ENCODE measurements at regions not wholly inside any gene's neighbourhood (a gene's known extent, or its start where the extent isn't known, plus 50 kb on each side); places are given as distances from the start of the nearest gene placed in this dataset.

DNA sequence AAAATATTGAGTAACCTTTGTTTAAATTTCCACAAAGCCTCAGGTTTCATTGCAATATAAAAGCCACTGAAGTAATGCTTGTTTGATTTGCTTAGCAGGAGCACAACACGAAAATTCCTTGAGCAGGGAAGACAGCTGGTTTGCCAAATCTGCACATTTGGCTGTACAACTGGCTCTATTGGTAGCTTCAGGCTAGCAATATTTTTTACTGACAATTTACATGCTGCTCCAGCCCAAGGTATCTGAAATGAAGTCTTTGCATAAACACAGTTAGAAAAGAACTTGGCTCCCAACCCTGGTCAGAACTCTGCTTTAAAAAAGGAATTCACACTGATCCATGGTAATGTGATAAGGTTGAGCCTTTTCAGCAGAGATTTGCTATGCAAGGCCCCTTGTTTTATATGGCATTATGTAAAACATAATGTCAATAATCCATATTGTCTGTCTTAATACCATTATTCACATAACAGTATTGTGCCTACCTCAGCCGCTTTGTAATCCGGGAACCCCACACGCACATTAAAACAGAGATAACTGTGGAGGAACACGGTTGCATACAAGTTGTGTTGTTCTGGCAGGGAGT lies 55.7 kb upstream of the CHL1 start:
- Mint-ChIP-seq H3K4me3 (ENCODE audit: low read depth, unreplicated experiment) (no peak overlapping the region), H3K4me1 (ENCODE audit: low read depth, unreplicated experiment) (no peaks in the 10 kb centered on the region), H3K27ac (ENCODE audit: unreplicated experiment) (no peak overlapping the region), H3K27me3 (ENCODE audit: unreplicated experiment) (no peaks in the 10 kb centered on the region), H3K9me3 (ENCODE audit: low read depth, unreplicated experiment) (no peaks in the 10 kb centered on the region), H3K36me3 (ENCODE audit: insufficient read depth, unreplicated experiment) (no peaks in the 10 kb centered on the region)
- BruUV-seq (replicated peaks), result no TSS peak
- CTCF ChIA-PET, result no interaction called here
- DNase-seq, result no peak
- TF ChIP-seq, protein P1, sequence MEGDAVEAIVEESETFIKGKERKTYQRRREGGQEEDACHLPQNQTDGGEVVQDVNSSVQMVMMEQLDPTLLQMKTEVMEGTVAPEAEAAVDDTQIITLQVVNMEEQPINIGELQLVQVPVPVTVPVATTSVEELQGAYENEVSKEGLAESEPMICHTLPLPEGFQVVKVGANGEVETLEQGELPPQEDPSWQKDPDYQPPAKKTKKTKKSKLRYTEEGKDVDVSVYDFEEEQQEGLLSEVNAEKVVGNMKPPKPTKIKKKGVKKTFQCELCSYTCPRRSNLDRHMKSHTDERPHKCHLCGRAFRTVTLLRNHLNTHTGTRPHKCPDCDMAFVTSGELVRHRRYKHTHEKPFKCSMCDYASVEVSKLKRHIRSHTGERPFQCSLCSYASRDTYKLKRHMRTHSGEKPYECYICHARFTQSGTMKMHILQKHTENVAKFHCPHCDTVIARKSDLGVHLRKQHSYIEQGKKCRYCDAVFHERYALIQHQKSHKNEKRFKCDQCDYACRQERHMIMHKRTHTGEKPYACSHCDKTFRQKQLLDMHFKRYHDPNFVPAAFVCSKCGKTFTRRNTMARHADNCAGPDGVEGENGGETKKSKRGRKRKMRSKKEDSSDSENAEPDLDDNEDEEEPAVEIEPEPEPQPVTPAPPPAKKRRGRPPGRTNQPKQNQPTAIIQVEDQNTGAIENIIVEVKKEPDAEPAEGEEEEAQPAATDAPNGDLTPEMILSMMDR (IDR thresholded peaks at IDR 0.05; ENCODE audit: unreplicated experiment), result no peak
- intact Hi-C loops (cut with micrococcal nuclease; ENCODE audit: unreplicated experiment), result no loop called here

Data from Calu3 (cell line).